GM21447 (cell line): ENCODE measurements at regions not wholly inside any gene's neighbourhood (a gene's known extent, or its start where the extent isn't known, plus 50 kb on each side); places are given as distances from the start of the nearest gene placed in this dataset.

Experiments used
- ATAC-seq: cut with Tn5 transposase; IDR thresholded peaks from one replicate; pipeline ENCODE4 v1.9.1; 2021; ENCODE audit not compliant: unreplicated experiment

GRCh38 chr4:137754652-137755471, 222.6 kb upstream of the PCDH18 start:
- ATAC-seq = no peak

- no peak for ATAC-seq
Measured at GRCh38 chr4:137749466-137749865, 217.2 kb upstream of the PCDH18 start.

DNA sequence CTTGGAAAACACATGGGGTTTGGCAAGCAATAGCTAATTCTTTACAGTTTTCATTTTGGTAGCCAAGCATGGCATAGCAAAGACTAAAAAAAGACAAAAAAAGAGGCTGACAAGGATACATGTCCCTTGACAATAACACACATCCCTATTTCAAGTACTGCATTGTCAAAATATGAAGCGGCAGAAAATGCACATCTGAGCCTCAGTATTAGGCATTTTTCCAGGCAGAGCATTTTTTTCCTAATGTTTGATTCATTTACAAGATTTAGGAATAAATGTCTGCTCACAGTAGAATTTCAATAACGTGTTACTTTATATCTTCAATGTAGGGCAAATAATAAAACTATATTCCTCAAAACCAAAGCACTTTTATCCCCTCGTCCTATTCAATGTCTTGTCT, 216.3 kb upstream of the PCDH18 start:
- ATAC-seq = no peak

DNA sequence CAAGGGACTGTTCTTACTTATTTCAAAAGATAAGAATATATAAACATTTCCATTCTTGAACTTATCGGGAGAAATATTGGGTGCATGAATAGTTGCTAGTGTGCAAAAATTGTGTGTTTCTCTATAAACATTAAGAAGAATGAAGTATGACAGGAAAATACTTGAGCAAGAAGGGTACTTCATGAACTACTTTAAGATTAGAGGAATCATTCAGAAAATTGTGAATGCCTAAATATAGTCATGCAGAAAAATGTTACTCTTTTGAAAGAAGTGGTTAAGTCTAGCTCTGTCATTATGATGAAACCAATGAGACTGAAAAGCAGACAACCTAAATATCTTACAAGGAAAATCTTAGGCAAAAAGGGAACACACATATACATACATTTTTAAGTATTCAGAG, 207.8 kb upstream of the PCDH18 start:
- no peak for ATAC-seq

- no peak for ATAC-seq
Measured at GRCh38 chr4:137739391-137739790, 207.1 kb upstream of the PCDH18 start.

DNA sequence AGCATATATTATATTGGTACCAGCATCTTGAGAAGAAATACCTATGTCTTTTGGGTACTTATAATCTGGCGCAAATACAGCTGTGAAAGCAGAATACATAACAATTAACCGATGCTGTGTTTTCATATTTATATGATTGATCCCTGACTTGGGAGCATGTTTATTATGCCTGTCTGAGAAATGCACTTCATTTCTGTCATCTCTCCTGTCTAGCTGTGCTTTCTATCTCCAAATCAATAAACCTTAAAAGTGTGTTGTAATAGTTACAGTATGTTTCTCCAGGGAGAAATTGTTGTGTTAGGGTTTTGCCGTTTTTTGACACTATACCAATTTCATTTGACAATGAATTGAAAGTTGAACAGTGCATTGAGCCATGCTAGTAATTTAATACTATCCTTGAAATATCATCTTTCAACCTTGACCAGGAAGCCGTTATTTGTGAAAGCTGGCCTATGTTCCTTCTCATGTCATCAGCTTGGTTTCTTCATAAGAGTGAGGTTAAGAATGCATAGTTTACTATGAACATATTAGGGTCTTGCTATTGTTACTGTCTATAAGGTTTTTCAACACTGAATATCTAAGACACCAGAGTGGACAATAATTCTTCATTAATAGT, 206.2 kb upstream of the PCDH18 start:
- ATAC-seq = no peak

DNA sequence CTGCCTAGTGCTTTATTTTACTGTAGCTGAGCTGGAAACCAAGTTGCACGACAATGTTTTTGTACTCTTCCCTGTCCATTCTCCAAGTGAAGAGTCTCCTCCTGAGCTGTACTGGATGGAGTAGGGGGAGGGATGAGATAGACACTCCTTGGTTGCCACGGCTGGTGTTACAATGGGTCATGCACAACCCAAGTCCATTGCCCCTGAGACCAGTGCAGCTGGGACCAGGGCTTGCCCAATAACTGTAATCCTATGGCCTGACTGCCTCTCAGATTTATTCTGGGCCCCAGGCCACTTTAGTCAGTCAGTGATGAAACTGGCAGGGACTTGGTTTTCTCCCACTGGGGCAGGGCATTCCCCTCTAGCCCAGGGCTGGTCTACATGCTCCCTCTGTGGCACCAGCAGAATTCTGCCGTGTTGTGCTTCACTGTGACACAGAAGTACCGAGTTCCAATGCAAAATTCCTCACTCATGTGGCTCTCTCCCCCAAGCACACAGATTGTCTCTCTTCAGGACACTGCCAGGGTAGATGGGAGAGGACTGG, 203.3 kb upstream of the PCDH18 start:
- ATAC-seq = no peak

DNA sequence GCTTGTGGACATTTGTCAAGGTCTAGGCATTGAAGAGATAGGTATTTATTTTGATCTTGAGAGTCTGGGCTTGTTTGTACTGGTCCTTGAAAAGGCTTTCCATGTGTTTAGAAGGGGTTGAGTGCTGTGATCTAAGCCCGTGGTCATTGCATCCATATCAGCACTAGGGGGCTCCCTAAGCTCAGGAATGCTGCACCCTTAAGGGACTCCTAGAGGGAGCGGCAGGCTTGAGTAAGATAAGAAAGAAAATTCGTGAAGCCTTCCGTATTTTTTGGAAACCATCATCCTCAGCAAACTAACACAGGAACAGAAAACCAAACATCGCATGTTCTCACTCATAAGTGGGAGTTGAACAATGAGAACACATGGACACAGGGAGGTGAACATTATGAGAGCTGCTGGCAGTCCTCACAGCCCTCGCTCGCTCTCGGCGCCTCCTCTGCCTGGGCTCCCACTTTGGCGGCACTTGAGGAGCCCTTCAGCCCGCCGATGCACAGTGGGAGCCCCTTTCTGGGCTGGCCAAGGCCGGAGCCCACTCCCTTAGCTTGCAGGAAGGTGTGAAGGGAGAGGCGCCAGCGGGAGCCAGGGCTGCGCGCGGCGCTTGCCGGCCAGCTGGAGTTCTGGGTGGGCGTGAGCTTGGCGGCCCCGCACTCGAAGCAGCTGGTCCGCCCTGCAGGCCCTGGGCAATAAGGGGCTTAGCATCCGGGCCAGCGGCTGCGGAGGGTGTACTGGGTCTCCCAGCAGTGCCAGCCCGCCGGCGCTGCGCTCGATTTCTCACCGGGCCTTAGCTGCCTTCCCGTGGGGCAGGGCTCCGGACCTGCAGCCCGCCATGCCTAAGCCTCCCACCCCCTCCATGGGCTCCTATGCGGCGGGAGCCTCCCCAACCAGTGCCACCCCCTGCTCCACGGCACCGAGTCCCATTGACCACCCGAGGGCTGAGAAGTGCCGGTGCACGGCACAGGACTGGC, 201.2 kb upstream of the PCDH18 start:
- peak; percentile 65 for ATAC-seq

GRCh38 chr4:137722910-137723309, 190.6 kb upstream of the PCDH18 start:
- ATAC-seq = no peak

- no peak for ATAC-seq
Measured at GRCh38 chr4:137711502-137711901, 179.2 kb upstream of the PCDH18 start.

DNA sequence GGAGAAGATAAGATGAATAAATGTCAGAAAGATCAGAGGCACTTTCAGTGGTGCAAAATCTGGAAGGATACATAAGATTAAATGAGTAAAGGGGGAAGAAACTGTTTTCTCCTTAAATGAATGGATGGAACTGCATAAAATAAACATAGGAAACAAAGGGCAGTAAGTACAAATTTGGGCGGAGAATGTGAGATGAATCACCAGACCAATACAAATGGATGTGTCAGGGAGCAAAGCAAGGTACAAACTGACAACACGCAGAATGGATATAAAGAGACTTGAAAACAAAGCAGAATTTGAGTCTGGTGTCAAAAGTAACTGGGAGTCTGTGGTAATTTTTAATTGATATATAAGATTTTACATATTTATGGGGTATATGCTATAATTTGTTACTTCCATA, 175.3 kb upstream of the PCDH18 start:
- ATAC-seq = no peak

DNA sequence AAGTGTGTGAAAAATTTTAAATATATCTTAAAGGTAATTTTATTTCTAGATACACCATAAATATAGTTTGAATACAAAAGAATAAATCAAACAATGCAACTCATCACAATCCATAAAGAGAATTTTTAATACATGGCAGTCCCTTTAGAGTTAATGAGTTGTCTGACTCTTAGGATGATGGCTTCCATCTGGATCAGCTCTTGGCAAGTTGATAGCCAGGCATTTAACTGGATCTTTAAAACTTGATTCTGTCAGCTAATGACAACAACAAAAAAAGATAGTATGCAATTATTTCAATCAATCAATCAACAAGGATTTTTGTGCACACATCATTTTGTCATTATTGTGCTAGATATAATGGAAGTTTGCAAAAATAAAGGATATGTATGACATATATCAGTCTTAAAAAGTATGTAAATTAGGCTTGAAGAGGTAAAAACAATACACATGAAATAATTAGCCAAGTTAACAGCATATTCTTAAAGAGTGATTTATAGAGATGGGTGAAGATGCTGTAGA, 174.9 kb upstream of the PCDH18 start:
- ATAC-seq = no peak

- ATAC-seq = no peak
Measured at GRCh38 chr4:137705171-137705783, 173.0 kb upstream of the PCDH18 start.

DNA sequence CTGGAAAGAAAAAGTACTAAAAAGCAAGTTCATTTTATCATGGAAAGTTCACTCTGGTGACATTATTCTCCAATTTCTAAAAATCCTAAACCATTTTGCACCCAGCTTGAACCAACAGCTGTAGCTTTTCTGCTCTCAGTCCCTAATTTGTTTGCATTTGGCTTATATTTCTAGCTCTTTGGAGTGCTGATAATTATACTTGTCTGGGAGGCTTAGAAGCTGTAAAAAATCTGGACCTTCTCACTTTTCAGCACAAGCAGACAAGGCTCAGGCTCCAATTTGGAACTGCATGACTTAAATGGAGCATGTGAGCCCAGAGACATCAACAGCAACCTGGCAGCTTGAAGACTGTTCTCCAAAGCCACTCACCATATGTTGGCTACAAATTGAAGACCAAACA, 170.9 kb upstream of the PCDH18 start:
- ATAC-seq = no peak

GRCh38 chr4:137702512-137702911, 170.2 kb upstream of the PCDH18 start:
- ATAC-seq = no peak

DNA sequence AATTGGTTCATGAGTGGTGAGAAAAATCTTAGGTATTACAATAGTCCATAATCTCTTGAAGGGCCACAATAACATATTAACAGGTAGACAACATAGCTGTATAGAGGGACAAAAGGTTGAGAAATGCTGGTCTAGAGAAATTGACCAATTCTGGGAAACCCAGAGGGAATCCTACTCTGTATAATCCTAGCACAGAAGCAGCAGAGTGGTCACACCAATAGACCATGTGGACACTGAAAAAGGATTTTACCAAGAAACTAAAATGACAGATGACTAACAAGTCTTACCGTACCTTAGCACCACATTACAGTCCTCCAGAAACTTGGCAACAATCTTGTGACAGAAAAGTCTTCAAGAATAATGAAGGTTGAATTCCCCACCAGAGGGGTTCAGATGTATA, 169.1 kb upstream of the PCDH18 start:
- no peak for ATAC-seq

GRCh38 chr4:137700751-137701150, 168.5 kb upstream of the PCDH18 start:
- ATAC-seq = no peak

DNA sequence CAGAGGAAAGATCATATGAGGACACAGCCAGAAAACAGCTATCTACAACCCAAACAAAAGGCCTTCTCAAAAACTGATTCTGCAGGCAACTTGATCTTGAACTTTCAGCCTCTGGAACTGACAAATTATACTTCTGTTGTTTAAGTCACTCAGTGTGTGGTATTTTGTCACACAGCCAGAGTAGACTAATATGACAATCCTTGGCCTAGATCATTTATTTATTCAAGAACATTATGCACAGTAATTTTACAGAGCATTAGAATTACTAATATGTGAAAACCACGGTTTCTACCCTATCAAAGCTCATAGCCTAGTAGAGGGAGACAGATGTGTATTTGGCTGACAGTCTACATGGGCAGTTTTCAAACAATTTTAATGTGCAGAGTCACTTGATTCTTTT, 167.8 kb upstream of the PCDH18 start:
- ATAC-seq = no peak

DNA sequence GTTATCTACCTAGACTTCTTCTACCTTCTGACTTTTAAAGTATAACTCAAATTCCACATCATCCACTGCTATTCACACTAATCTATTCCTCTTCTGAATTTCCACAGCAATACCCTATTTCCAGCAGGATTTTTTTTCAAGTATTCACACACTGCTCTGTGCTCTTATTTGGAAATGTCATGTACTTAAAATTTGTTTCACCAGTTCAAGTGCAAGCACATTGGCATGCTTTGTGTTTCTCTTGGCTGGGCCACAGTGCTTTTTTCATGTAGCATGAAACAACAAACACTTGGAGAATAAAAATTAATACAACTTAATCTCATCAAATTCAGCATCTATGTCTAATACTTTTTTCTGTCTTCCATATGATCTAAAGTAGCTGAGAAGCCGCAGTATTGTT, 161.8 kb upstream of the PCDH18 start:
- no peak for ATAC-seq

DNA sequence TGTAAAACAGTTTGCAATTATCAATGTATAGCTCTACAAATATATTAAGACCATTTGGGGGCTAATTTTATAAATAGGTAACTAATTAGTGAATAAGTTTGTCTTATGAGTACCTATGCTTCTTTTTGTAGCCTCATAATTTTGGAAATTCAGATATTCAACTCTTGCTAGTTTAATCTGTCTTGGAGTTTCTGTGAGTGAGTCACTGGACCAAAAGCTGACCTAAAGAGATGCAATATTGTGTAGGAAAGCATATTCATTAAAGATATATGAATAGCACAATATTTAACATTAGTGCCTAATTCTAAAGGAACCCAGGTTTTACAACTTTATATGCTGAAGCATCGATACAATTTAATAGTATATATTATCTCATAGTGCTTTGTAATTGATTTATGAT, 161.3 kb upstream of the PCDH18 start:
- no peak for ATAC-seq

- no peak for ATAC-seq
Measured at GRCh38 chr4:137692205-137692604, 159.9 kb upstream of the PCDH18 start.
